MM.1S (cell line): ENCODE measurements at regions not wholly inside any gene's neighbourhood (a gene's known extent, or its start where the extent isn't known, plus 50 kb on each side); places are given as distances from the start of the nearest gene placed in this dataset.

Experiments
- DNase-seq: peaks from one replicate; pipeline ENCODE4 v3.0.0-alpha.2; 2015
- H2AFZ ChIP-seq: fragments of 300-600 bp; sonication (generic); 2 replicates; pipeline ENCODE4 v1.6.0; 2016; ENCODE audit warnings: antibody characterized with exemption, low read length
- H3F3A ChIP-seq: fragments of 300-600 bp; sonication (generic); 2 replicates; pipeline ENCODE4 v1.6.1; 2016; ENCODE audit warnings: mild to moderate bottlenecking, antibody characterized with exemption, low read length, moderate library complexity, mixed read lengths; ENCODE audit not compliant: insufficient read depth
- H3K27ac ChIP-seq: fragments of 300-600 bp; sonication (generic); 2 replicates; pipeline ENCODE4 v1.5.1; 2016; ENCODE audit warnings: mild to moderate bottlenecking, low read length
- H3K27me3 ChIP-seq: fragments of 300-600 bp; sonication (generic); replicated peaks from 2 replicates; pipeline ENCODE4 v1.6.0; 2016; ENCODE audit warnings: low read length; ENCODE audit not compliant: insufficient read depth
- H3K36me3 ChIP-seq: fragments of 300-600 bp; sonication (generic); replicated peaks from 2 replicates; pipeline ENCODE4 v1.6.1; 2016; ENCODE audit warnings: mild to moderate bottlenecking, low read length, mixed read lengths; ENCODE audit not compliant: insufficient read depth
- H3K4me1 ChIP-seq: fragments of 300-600 bp; sonication (generic); 2 replicates; pipeline ENCODE4 v1.6.1; 2016; ENCODE audit warnings: low read length, mixed read lengths
- H3K4me2 ChIP-seq: fragments of 300-600 bp; sonication (generic); 2 replicates; pipeline ENCODE4 v1.6.0; 2016; ENCODE audit warnings: low read depth, low read length
- H3K4me3 ChIP-seq: fragments of 300-600 bp; sonication (generic); 2 replicates; pipeline ENCODE4 v1.5.1; 2016; ENCODE audit warnings: low read length, mixed read lengths
- H3K79me2 ChIP-seq: fragments of 300-600 bp; sonication (generic); 2 replicates; pipeline ENCODE4 v1.6.1; 2016; ENCODE audit warnings: mixed run types, low read length, mixed read lengths
- H3K9ac ChIP-seq: fragments of 300-600 bp; sonication (generic); 2 replicates; pipeline ENCODE4 v1.6.1; 2016; ENCODE audit warnings: low read length, mixed read lengths
- H3K9me2 ChIP-seq: fragments of 300-600 bp; sonication (generic); replicated peaks from 2 replicates; pipeline ENCODE4 v1.6.1; 2016; ENCODE audit warnings: mild to moderate bottlenecking, low read length, mixed read lengths; ENCODE audit not compliant: insufficient read depth
- H3K9me3 ChIP-seq: fragments of 300-600 bp; sonication (generic); replicated peaks from 2 replicates; pipeline ENCODE4 v1.6.1; 2016; ENCODE audit warnings: mild to moderate bottlenecking, low read length, mixed read lengths; ENCODE audit not compliant: insufficient read depth
- H4K20me1 ChIP-seq: fragments of 300-600 bp; sonication (generic); 2 replicates; pipeline ENCODE4 v1.6.1; 2016; ENCODE audit warnings: mild to moderate bottlenecking, low read length, moderate library complexity, mixed read lengths; ENCODE audit not compliant: insufficient read depth
- CTCF ChIP-seq: fragments of 300-600 bp; sonication (generic); IDR thresholded peaks from 2 replicates; pipeline ENCODE4 v1.5.1; 2016; ENCODE audit warnings: antibody characterized with exemption, low read length, mixed read lengths
- EZH2 ChIP-seq: fragments of 300-600 bp; sonication (generic); optimal IDR thresholded peaks from 2 replicates; pipeline ENCODE3; 2017; ENCODE audit warnings: low read depth, mild to moderate bottlenecking, antibody characterized with exemption, low read length, mixed read lengths
- EZH2phosphoT487 ChIP-seq: fragments of 300-600 bp; sonication (generic); IDR thresholded peaks from 2 replicates; pipeline ENCODE4 v1.6.1; 2018; ENCODE audit warnings: antibody characterized with exemption, low read length

- H3K79me2 ChIP-seq = no peaks in the 10 kb centered on the region
- no peak overlapping the region for H3K4me3 ChIP-seq
- H3K9ac ChIP-seq = no peak overlapping the region
- H4K20me1 ChIP-seq = no peaks in the 10 kb centered on the region
- no peaks in the 10 kb centered on the region for H3K9me2 ChIP-seq
- H3K9me3 ChIP-seq = no peaks in the 10 kb centered on the region
- TF ChIP-seq EZH2phosphoT487 (no peak), CTCF (no peak), EZH2 (no peak)
- no peaks in the 10 kb centered on the region for H3K4me1 ChIP-seq
- peaks cover 4% of the 10 kb centered on the region for H3K27me3 ChIP-seq
- H3F3A ChIP-seq = no peaks in the 10 kb centered on the region
- H3K27ac ChIP-seq = no peak overlapping the region
- no peaks in the 10 kb centered on the region for H3K36me3 ChIP-seq
- H2AFZ ChIP-seq = no peak overlapping the region
- no peak overlapping the region for H3K4me2 ChIP-seq
- no peak for DNase-seq
Measured at GRCh38 chr14:104509673-104510072, 69.9 kb upstream of the C14orf180 start.

GRCh38 chr14:104510216-104510615 is 69.3 kb upstream of the C14orf180 start:
- Histone ChIP-seq H3K79me2 (no peaks in the 10 kb centered on the region), H3K27ac (no peak overlapping the region), H4K20me1 (no peaks in the 10 kb centered on the region), H3K27me3 (peaks cover 4% of the 10 kb centered on the region), H2AFZ (no peak overlapping the region), H3K9me3 (no peaks in the 10 kb centered on the region), H3F3A (no peaks in the 10 kb centered on the region), H3K36me3 (no peaks in the 10 kb centered on the region), H3K9ac (no peak overlapping the region), H3K4me1 (no peaks in the 10 kb centered on the region), H3K9me2 (no peaks in the 10 kb centered on the region), H3K4me3 (no peak overlapping the region), H3K4me2 (no peak overlapping the region)
- DNase-seq = no peak
- TF ChIP-seq EZH2phosphoT487 (no peak), EZH2 (no peak), CTCF (no peak)

DNA sequence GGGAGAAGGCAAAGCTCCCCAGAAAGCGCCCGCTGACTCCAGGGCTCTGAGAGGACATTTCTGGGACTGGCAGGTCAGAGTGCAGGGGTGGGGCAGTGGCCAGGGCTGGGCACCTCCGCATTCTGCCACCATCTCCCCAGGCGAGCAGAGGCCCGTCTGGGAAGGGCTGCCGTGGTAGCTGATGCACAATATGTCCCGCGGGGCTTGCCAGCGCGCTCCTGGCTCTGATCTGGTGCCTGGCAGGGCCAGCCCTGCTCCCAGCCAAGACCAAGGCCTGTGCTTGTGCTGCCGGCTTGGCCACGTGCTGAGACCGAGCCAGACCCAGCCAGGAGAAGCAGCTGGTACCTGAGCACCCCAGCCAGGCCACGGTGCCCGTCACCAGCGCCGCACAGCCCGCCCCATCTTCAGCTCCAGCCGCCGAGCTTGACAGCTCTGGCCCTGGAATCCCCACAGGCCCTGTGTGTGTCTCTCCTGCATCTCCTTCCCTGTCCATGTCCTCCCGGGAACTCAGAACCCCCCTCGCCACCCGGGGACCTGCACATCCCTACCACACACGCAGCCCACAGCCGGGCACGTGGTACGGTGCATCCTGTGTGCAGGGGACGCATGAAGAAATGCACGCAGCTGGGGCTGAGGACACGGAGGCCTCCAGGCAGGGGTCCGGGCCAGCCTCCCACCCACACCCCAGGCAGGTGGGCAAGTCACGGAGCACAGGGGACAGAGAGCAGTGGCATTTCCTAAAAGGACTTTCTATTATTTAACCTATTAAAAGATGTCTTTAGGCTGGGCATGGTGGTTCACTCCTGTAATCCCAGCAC is 68.6 kb upstream of the C14orf180 start:
- H3K9me3 ChIP-seq = no peaks in the 10 kb centered on the region
- no peak overlapping the region for H3K27ac ChIP-seq
- no peak for DNase-seq
- H3K4me2 ChIP-seq = no peak overlapping the region
- no peaks in the 10 kb centered on the region for H3K4me1 ChIP-seq
- no peaks in the 10 kb centered on the region for H3F3A ChIP-seq
- H3K36me3 ChIP-seq = no peaks in the 10 kb centered on the region
- no peak overlapping the region for H3K9ac ChIP-seq
- peaks cover 4% of the 10 kb centered on the region for H3K27me3 ChIP-seq
- TF ChIP-seq EZH2 = no peak
- TF ChIP-seq EZH2phosphoT487 = no peak
- TF ChIP-seq CTCF = no peak
- H3K4me3 ChIP-seq = no peak overlapping the region
- H3K79me2 ChIP-seq = no peaks in the 10 kb centered on the region
- H3K9me2 ChIP-seq = no peaks in the 10 kb centered on the region
- H4K20me1 ChIP-seq = no peaks in the 10 kb centered on the region
- no peak overlapping the region for H2AFZ ChIP-seq
